GM12878 (cell line): ENCODE measurements at regions not wholly inside any gene's neighbourhood (a gene's known extent, or its start where the extent isn't known, plus 50 kb on each side); places are given as distances from the start of the nearest gene placed in this dataset.

Experiments used
- ATAC-seq: fragments of 200-7000 bp; cut with Tn5 transposase; 3 replicates; pipeline ENCODE4 v1.9.1; 2020; ENCODE audit warnings: mild to moderate bottlenecking, moderate library complexity
- BruUV-seq: library from RNA; stranded (reverse); fragments of 400-500 nt; replicated peaks from 2 replicates; lab custom pipeline; 2021; lab: Mats Ljungman, UMichigan
- CTCF ChIA-PET: fragments of 300-600 bp; sonication (Branson Sonifier 250); formaldehyde crosslinking; extraction: SDS; loops from one replicate; lab custom pipeline; 2021; ENCODE audit warnings: inconsistent platforms; lab: Yijun Ruan, JAX
- POLR2A ChIA-PET: fragments of 350-600 bp; formaldehyde crosslinking; extraction: SDS; loops from one replicate; lab custom pipeline; 2021; ENCODE audit warnings: inconsistent platforms; lab: Charles Lee
- RAD21 ChIA-PET: fragments of 300-600 bp; sonication (Branson Sonifier 250); formaldehyde crosslinking; loops from one replicate; lab custom pipeline; 2023; ENCODE audit warnings: antibody characterized with exemption; ENCODE audit not compliant: unreplicated experiment; lab: Charles Lee
- SMC1A ChIA-PET: fragments of 300-600 bp; sonication (Branson Sonifier 250); formaldehyde crosslinking; loops from one replicate; lab custom pipeline; 2023; ENCODE audit not compliant: unreplicated experiment, uncharacterized antibody; lab: Charles Lee
- DNase-seq: peaks from one replicate; pipeline ENCODE4 v3.0.0-alpha.2; 2011; ENCODE audit warnings: low read depth, low spot score
- FAIRE-seq: peaks from 3 replicates; lab custom pipeline; 2011; peaks lifted over from hg19 to GRCh38; lab: Jason Lieb, UNC
- H2AFZ ChIP-seq: 2 replicates; pipeline ENCODE4 v1.6.0; 2011; ENCODE audit warnings: low read depth, low read length, control low read depth; ENCODE audit not compliant: control insufficient read depth
- H3K27ac ChIP-seq: 2 replicates; pipeline ENCODE4 v1.5.1; 2011; ENCODE audit warnings: control low read depth; ENCODE audit not compliant: control insufficient read depth, insufficient read depth
- H3K27me3 ChIP-seq, 2 experiments: replicated peaks in 1 of 2; 2 replicates each; pipeline versions ENCODE4 v1.6.0 to v1.6.1; 2011; ENCODE audit warnings: low read length in 1 of 2; ENCODE audit not compliant: control insufficient read depth in 2 of 2, insufficient read depth in 2 of 2
- H3K36me3 ChIP-seq, 2 experiments: 2 replicates each; pipeline ENCODE4 v1.5.1; 2011; ENCODE audit warnings: low read length in 1 of 2; ENCODE audit not compliant: control insufficient read depth in 2 of 2, insufficient read depth in 2 of 2
- H3K4me1 ChIP-seq: 2 replicates; pipeline ENCODE4 v1.6.1; 2011; ENCODE audit warnings: mild to moderate bottlenecking, low read length, moderate library complexity, mixed read lengths; ENCODE audit not compliant: control insufficient read depth, insufficient read depth
- H3K4me2 ChIP-seq: 2 replicates; pipeline ENCODE4 v1.6.0; 2011; ENCODE audit warnings: control low read depth; ENCODE audit not compliant: control insufficient read depth, insufficient read depth
- H3K4me3 ChIP-seq: fragments of 200-600 bp; sonication (generic); 2 replicates; pipeline ENCODE4 v1.5.1; 2016
- H3K79me2 ChIP-seq: 2 replicates; pipeline ENCODE4 v1.6.0; 2011; ENCODE audit warnings: low read length; ENCODE audit not compliant: control insufficient read depth, insufficient read depth
- H3K9ac ChIP-seq: 2 replicates; pipeline ENCODE4 v1.8.0; 2011; ENCODE audit warnings: low read length, control low read depth, mixed read lengths; ENCODE audit not compliant: control insufficient read depth, insufficient read depth
- H3K9me3 ChIP-seq: replicated peaks from 3 replicates; pipeline ENCODE4 v1.5.1; 2011; ENCODE audit warnings: mild to moderate bottlenecking, low read length; ENCODE audit not compliant: control insufficient read depth, insufficient read depth
- H4K20me1 ChIP-seq: 2 replicates; pipeline ENCODE4 v1.6.0; 2011; ENCODE audit not compliant: control insufficient read depth, insufficient read depth
- BCLAF1 ChIP-seq: fragments of 450-650 bp; IDR thresholded peaks from 2 replicates; pipeline ENCODE4 v1.6.1; 2017; ENCODE audit warnings: antibody characterized with exemption, mild to moderate bottlenecking, moderate library complexity
- CUX1 ChIP-seq: IDR thresholded peaks from 2 replicates; pipeline ENCODE4 v1.6.1; 2012; ENCODE audit warnings: improper control_type of control experiment, low read depth, low read length; ENCODE audit not compliant: insufficient replicate concordance
- HCFC1 ChIP-seq: fragments of 150-350 bp; IDR thresholded peaks from 2 replicates; pipeline ENCODE4 v1.6.1; 2014; ENCODE audit warnings: low read length
- KLF5 ChIP-seq: fragments of 450-650 bp; IDR thresholded peaks from 2 replicates; pipeline ENCODE4 v1.6.1; 2014; ENCODE audit warnings: mild to moderate bottlenecking; ENCODE audit not compliant: partially characterized antibody
- MXI1 ChIP-seq: fragments of 150-350 bp; IDR thresholded peaks from 2 replicates; pipeline ENCODE4 v1.6.1; 2011; ENCODE audit warnings: low read depth, mild to moderate bottlenecking, inconsistent platforms, low read length, improper control_type of control experiment
- NR2C1 ChIP-seq: fragments of 450-650 bp; IDR thresholded peaks from 2 replicates; pipeline ENCODE4 v1.6.1; 2017; ENCODE audit warnings: antibody characterized with exemption, mild to moderate bottlenecking, moderate library complexity
- NR2F1 ChIP-seq: fragments of 450-650 bp; conservative IDR thresholded peaks from 2 replicates; pipeline ENCODE4 v1.6.1; 2017; ENCODE audit warnings: mild to moderate bottlenecking
- RAD51 ChIP-seq: fragments of 450-650 bp; IDR thresholded peaks from 2 replicates; pipeline ENCODE4 v1.6.1; 2016; ENCODE audit warnings: moderate library complexity, mild to moderate bottlenecking, inconsistent platforms
- SP1 ChIP-seq: IDR thresholded peaks from one replicate; pipeline ENCODE4 v1.6.1; 2011; ENCODE audit warnings: low read depth, low read length
- SPI1 ChIP-seq: IDR thresholded peaks from 2 replicates; pipeline ENCODE4 v1.6.1; 2011; ENCODE audit warnings: low read depth, mild to moderate bottlenecking, low read length, moderate library complexity, borderline replicate concordance; ENCODE audit not compliant: insufficient read depth
- STAT3 ChIP-seq: IDR thresholded peaks from 2 replicates; pipeline ENCODE4 v1.6.1; 2011; ENCODE audit warnings: low read depth, low read length, improper control_type of control experiment
- SUPT20H ChIP-seq: IDR thresholded peaks from 2 replicates; pipeline ENCODE4 v1.6.1; 2011; ENCODE audit warnings: low read depth, mild to moderate bottlenecking, low read length, moderate library complexity, borderline replicate concordance; ENCODE audit not compliant: control insufficient read depth
- TBL1XR1 ChIP-seq: IDR thresholded peaks from 2 replicates; pipeline ENCODE4 v1.6.1; 2012; ENCODE audit warnings: low read depth, low read length, improper control_type of control experiment
- ZBTB11 ChIP-seq: fragments of 450-650 bp; formaldehyde crosslinking; IDR thresholded peaks from 2 replicates; pipeline ENCODE4 v1.5.0; 2022; ENCODE audit warnings: mild to moderate bottlenecking, missing genetic modification characterization
- WGBS: methylation state at CpG from one replicate; pipeline ENCODE4 v1.1.6; 2016; ENCODE audit warnings: low lambda C conversion rate; ENCODE audit not compliant: insufficient replicate concordance, insufficient coverage; ENCODE audit errors: missing lambda C conversion rate; 5-methylcytosine and 5-hydroxymethylcytosine counted together
- in situ Hi-C: fragments of 300-500 bp; cut with MboI; formaldehyde crosslinking; loops from 9 replicates; pipeline ENCODE4 v1.14.3; 2018; ENCODE audit warnings: mixed read lengths
- intact Hi-C: fragments of 100-400 bp; cut with micrococcal nuclease; formaldehyde crosslinking; loops from one replicate; pipeline ENCODE4 v1.14.2; 2022; ENCODE audit not compliant: unreplicated experiment

- H4K20me1 ChIP-seq = no peaks in the 10 kb centered on the region
- H3K4me1 ChIP-seq = no peaks in the 10 kb centered on the region
- TF ChIP-seq ZBTB11 (CRISPR knock-in tag) (no peak), HCFC1 (no peak), CUX1 (no peak), BCLAF1 (no peak), NR2F1 (no peak), KLF5 (no peak), MXI1 (no peak), STAT3 (no peak), RAD51 (no peak), SP1 (no peak), NR2C1 (no peak), TBL1XR1 (no peak), SPI1 (no peak), SUPT20H (no peak)
- ChIA-PET SMC1A (interaction anchor here (1.8 kb wide), 1 partner anchor 10 kb away, joined by 4 read pairs; no protein-coding TSS in a partner anchor), POLR2A (interaction anchor here (0.7 kb wide), 1 partner anchor 8 kb away, joined by 10 read pairs; no protein-coding TSS in a partner anchor), CTCF (interaction anchor here (1.4 to 1.9 kb wide), 2 partner anchors 507 to 511 kb away, joined by 4 to 7 read pairs; no protein-coding TSS in a partner anchor), RAD21 (no interaction called here)
- H3K79me2 ChIP-seq = no peaks in the 10 kb centered on the region
- ATAC-seq (no peak), FAIRE-seq (no peak), DNase-seq (no peak)
- no TSS peak for BruUV-seq
- no peak overlapping the region for H3K4me3 ChIP-seq
- in situ Hi-C loops (no loop called here), intact Hi-C loops (no loop called here)
- no peak overlapping the region for H3K9ac ChIP-seq
- WGBS = 0% methylated on average over 1 of the region's 1 CpG
- no peaks in the 10 kb centered on the region for H3K27me3 ChIP-seq
- no peak overlapping the region for H3K4me2 ChIP-seq
- no peaks in the 10 kb centered on the region for H3K9me3 ChIP-seq
- H2AFZ ChIP-seq = no peak overlapping the region
- no peaks in the 10 kb centered on the region for H3K36me3 ChIP-seq
- H3K27ac ChIP-seq = no peak overlapping the region
Observed at GRCh38 chr13:39105110-39105509, 66.9 kb downstream of the NHLRC3 start.
